ENCODE measurements at regions not wholly inside any gene's neighbourhood (a gene's known extent, or its start where the extent isn't known, plus 50 kb on each side); places are given as distances from the start of the nearest gene placed in this dataset.

DNA sequence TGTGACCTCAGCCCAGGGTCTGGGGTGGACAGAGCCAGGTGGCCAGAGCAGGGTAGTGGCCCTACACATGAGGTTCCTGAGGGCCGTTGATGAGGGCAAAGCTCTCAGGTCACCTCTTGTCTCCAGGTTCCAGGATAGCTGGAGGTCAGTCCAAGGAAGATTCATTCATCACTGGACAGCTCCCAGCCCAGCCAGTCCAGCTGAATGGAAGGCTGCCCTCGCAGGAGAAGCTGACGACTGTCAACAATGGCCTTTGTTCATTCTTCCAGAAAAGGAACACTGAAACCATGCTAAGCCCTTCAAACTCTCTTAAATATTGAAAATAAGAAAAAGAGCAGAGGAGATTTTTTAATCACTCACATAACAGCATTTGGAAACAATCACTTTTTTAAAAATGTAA, 169.7 kb upstream of the TBCA start:
- Histone ChIP-seq H3K9me3 (replicated peaks; ENCODE audit: control insufficient read depth, insufficient read depth, low read length) (no peaks in the 10 kb centered on the region; the same call in 2 of the 3 replicates), H4K20me1 (ENCODE audit: control insufficient read depth, insufficient read depth) (no peaks in the 10 kb centered on the region), H3K36me3 (ENCODE audit: control insufficient read depth in 2 of 2, insufficient read depth in 2 of 2, low read length in 1 of 2) (no peaks in the 10 kb centered on the region), H3K27ac (ENCODE audit: control insufficient read depth, insufficient read depth) (no peak overlapping the region), H3K4me2 (ENCODE audit: control insufficient read depth, insufficient read depth) (no peak overlapping the region), H2AFZ (ENCODE audit: control insufficient read depth, low read depth, low read length) (no peak overlapping the region), H3K4me3 (no peak overlapping the region), H3K4me1 (ENCODE audit: control insufficient read depth, insufficient read depth, low read length) (no peaks in the 10 kb centered on the region), H3K27me3 (replicated peaks in 1 of 2; ENCODE audit: control insufficient read depth in 2 of 2, insufficient read depth in 2 of 2, low read length in 1 of 2) (no peaks in the 10 kb centered on the region; a peak in 1 of 4 replicates), H3K79me2 (ENCODE audit: control insufficient read depth, insufficient read depth, low read length) (no peaks in the 10 kb centered on the region), H3K9ac (ENCODE audit: control insufficient read depth, insufficient read depth, low read length) (no peak overlapping the region)
- in situ Hi-C loops (cut with MboI) = no loop called here
- no peak for DNase-seq (ENCODE audit: low read depth, low spot score)
- no peak for ATAC-seq
- ChIA-PET RAD21 (ENCODE audit: unreplicated experiment) (no interaction called here), POLR2A (no interaction called here), CTCF (no interaction called here), SMC1A (ENCODE audit: uncharacterized antibody, unreplicated experiment) (interaction anchor here (1.0 to 1.9 kb wide), 6 partner anchors 8 to 215 kb away, joined by 3 to 6 read pairs (median 3); no protein-coding TSS in a partner anchor)
- WGBS (ENCODE audit: insufficient coverage, insufficient replicate concordance, low lambda C conversion rate, missing lambda C conversion rate) = 46% methylated on average over 3 of the region's 3 CpGs
- intact Hi-C loops (cut with micrococcal nuclease; ENCODE audit: unreplicated experiment) = no loop called here
- no TSS peak for BruUV-seq (replicated peaks)
- no peak for FAIRE-seq
- TF ChIP-seq SMC3 (IDR thresholded peaks at IDR 0.05; ENCODE audit: borderline replicate concordance, low read length) (no peak), NBN (IDR thresholded peaks at IDR 0.05) (no peak), SIN3A (IDR thresholded peaks at IDR 0.05; ENCODE audit: low read depth, low read length) (no peak), FOXK2 (IDR thresholded peaks at IDR 0.05) (no peak), WRNIP1 (IDR thresholded peaks at IDR 0.05; ENCODE audit: borderline replicate concordance, low read depth, low read length) (no peak), SIX5 (IDR thresholded peaks at IDR 0.05; ENCODE audit: low read depth, low read length, severe bottlenecking) (no peak)

DNA sequence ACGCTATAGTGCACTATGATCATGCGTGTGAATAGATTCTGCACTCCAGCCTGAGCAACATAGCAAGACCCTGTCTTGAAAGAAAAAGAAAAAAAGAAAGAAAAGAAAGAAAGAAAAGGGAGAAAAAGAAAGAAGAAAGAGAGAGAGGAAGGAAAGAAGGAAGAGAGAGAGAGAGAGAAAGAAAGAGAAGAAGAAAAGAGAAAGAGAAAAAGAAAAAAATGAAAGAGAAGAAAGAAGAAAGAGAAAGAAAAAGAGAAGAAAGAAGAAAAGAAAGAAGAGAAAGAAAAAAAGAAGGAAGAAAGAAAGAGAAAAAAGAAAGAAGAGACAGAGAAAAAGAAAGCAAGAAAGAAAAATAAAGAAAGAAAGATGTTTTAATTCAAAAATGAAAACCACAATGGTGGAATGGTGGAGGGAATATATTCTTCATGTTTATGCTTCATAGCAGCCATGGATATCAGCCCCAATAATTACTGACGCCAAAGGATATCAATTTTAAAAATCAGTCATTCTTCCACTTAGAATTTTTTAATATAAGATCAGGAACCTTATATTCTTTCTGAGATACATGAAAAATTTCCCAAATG, 168.7 kb upstream of the TBCA start:
- no TSS peak for BruUV-seq (replicated peaks)
- no peaks in the 10 kb centered on the region for H3K36me3 ChIP-seq (ENCODE audit: control insufficient read depth in 2 of 2, insufficient read depth in 2 of 2, low read length in 1 of 2)
- intact Hi-C loops (cut with micrococcal nuclease; ENCODE audit: unreplicated experiment) = no loop called here
- ChIA-PET RAD21 (ENCODE audit: unreplicated experiment) (interaction anchor here (1.0 kb wide), 1 partner anchor 15 kb away, joined by 4 read pairs; no protein-coding TSS in a partner anchor), CTCF (no interaction called here), SMC1A (ENCODE audit: uncharacterized antibody, unreplicated experiment) (interaction anchor here (0.8 to 2.6 kb wide), 5 partner anchors 9 to 26 kb away, joined by 3 to 10 read pairs (median 3); no protein-coding TSS in a partner anchor), POLR2A (interaction anchor here (1.6 kb wide), 1 partner anchor 10 kb away, joined by 3 read pairs; no protein-coding TSS in a partner anchor)
- no peaks in the 10 kb centered on the region; the same call in 2 of the 3 replicates for H3K9me3 ChIP-seq (replicated peaks; ENCODE audit: control insufficient read depth, insufficient read depth, low read length)
- no peak overlapping the region for H3K9ac ChIP-seq (ENCODE audit: control insufficient read depth, insufficient read depth, low read length)
- no peaks in the 10 kb centered on the region for H3K79me2 ChIP-seq (ENCODE audit: control insufficient read depth, insufficient read depth, low read length)
- in situ Hi-C loops (cut with MboI) = no loop called here
- no peak overlapping the region for H3K27ac ChIP-seq (ENCODE audit: control insufficient read depth, insufficient read depth)
- no peak overlapping the region for H3K4me2 ChIP-seq (ENCODE audit: control insufficient read depth, insufficient read depth)
- 91% methylated on average over 3 of the region's 3 CpGs for WGBS (ENCODE audit: insufficient coverage, insufficient replicate concordance, low lambda C conversion rate, missing lambda C conversion rate)
- ATAC-seq (no peak), FAIRE-seq (no peak), DNase-seq (ENCODE audit: low read depth, low spot score) (no peak)
- H3K4me1 ChIP-seq (ENCODE audit: control insufficient read depth, insufficient read depth, low read length) = no peaks in the 10 kb centered on the region
- H4K20me1 ChIP-seq (ENCODE audit: control insufficient read depth, insufficient read depth) = no peaks in the 10 kb centered on the region
- no peak overlapping the region for H3K4me3 ChIP-seq
- H2AFZ ChIP-seq (ENCODE audit: control insufficient read depth, low read depth, low read length) = no peak overlapping the region
- H3K27me3 ChIP-seq (replicated peaks in 1 of 2; ENCODE audit: control insufficient read depth in 2 of 2, insufficient read depth in 2 of 2, low read length in 1 of 2) = no peaks in the 10 kb centered on the region; a peak in 1 of 4 replicates
- TF ChIP-seq, protein P1, sequence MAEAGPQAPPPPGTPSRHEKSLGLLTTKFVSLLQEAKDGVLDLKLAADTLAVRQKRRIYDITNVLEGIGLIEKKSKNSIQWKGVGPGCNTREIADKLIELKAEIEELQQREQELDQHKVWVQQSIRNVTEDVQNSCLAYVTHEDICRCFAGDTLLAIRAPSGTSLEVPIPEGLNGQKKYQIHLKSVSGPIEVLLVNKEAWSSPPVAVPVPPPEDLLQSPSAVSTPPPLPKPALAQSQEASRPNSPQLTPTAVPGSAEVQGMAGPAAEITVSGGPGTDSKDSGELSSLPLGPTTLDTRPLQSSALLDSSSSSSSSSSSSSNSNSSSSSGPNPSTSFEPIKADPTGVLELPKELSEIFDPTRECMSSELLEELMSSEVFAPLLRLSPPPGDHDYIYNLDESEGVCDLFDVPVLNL (IDR thresholded peaks at IDR 0.05; ENCODE audit: low read depth, low read length) = no peak
- TF ChIP-seq MYB (IDR thresholded peaks at IDR 0.05; ENCODE audit: borderline replicate concordance, low read depth, low read length) (no peak), RELA (IDR thresholded peaks at IDR 0.05; ENCODE audit: borderline replicate concordance, partially characterized antibody) (no peak), SP1 (IDR thresholded peaks at IDR 0.05; ENCODE audit: low read depth, low read length) (no peak), NFYA (IDR thresholded peaks at IDR 0.05; ENCODE audit: borderline replicate concordance, low read depth, low read length) (no peak), KAT2A (conservative IDR thresholded peaks at IDR 0.05; ENCODE audit: control insufficient read depth, low read depth, low read length) (no peak), NFYB (IDR thresholded peaks at IDR 0.05; ENCODE audit: insufficient read depth, low read depth, low read length) (no peak), NFIC (IDR thresholded peaks at IDR 0.05; ENCODE audit: low read depth, low read length) (no peak), RCOR1 (conservative IDR thresholded peaks at IDR 0.05; ENCODE audit: low read depth, low read length) (no peak), ZSCAN29 (IDR thresholded peaks at IDR 0.05) (no peak), JUNB (IDR thresholded peaks at IDR 0.05) (no peak), RB1 (IDR thresholded peaks at IDR 0.05; ENCODE audit: borderline replicate concordance) (no peak), NR2C1 (IDR thresholded peaks at IDR 0.05) (no peak)
